Osteocyte (in vitro differentiated cells): ENCODE measurements at regions not wholly inside any gene's neighbourhood (a gene's known extent, or its start where the extent isn't known, plus 50 kb on each side); places are given as distances from the start of the nearest gene placed in this dataset.

Source experiments
- DNase-seq: peaks from one replicate; pipeline ENCODE4 v3.0.0; 2021; ENCODE audit warnings: mixed read lengths; ENCODE audit not compliant: unreplicated experiment; ENCODE audit errors: extremely low spot score
- H3K27ac Mint-ChIP-seq: one replicate; pipeline ENCODE4 v1.8.0; 2021; ENCODE audit warnings: mild to moderate bottlenecking, mixed read lengths; ENCODE audit not compliant: unreplicated experiment
- H3K27me3 Mint-ChIP-seq: one replicate; pipeline ENCODE4 v1.8.0; 2021; ENCODE audit warnings: mixed read lengths; ENCODE audit not compliant: unreplicated experiment
- H3K36me3 Mint-ChIP-seq: one replicate; pipeline ENCODE4 v1.8.0; 2021; ENCODE audit warnings: mixed read lengths; ENCODE audit not compliant: unreplicated experiment
- H3K4me1 Mint-ChIP-seq: one replicate; pipeline ENCODE4 v1.8.0; 2021; ENCODE audit warnings: mixed read lengths; ENCODE audit not compliant: unreplicated experiment
- H3K4me3 Mint-ChIP-seq: one replicate; pipeline ENCODE4 v1.8.0; 2021; ENCODE audit warnings: mild to moderate bottlenecking, moderate library complexity, mixed read lengths; ENCODE audit not compliant: unreplicated experiment
- H3K9me3 Mint-ChIP-seq: one replicate; pipeline ENCODE4 v1.8.0; 2021; ENCODE audit warnings: mixed read lengths; ENCODE audit not compliant: unreplicated experiment
- CTCF ChIP-seq: fragments of 200-600 bp; sonication (generic); IDR thresholded peaks from 2 replicates; pipeline ENCODE4 v1.5.0; 2021; ENCODE audit warnings: antibody characterized with exemption, mild to moderate bottlenecking, moderate library complexity

- Mint-ChIP-seq H3K27me3 (peaks cover 21% of the 10 kb centered on the region), H3K4me3 (no peak overlapping the region), H3K27ac (no peak overlapping the region), H3K9me3 (no peaks in the 10 kb centered on the region), H3K36me3 (no peaks in the 10 kb centered on the region), H3K4me1 (no peaks in the 10 kb centered on the region)
- DNase-seq: no peak
- no peak for TF ChIP-seq CTCF
These were observed 78.2 kb downstream of the LIG4 start for GRCh38 chr13:108137176-108137575.

DNA sequence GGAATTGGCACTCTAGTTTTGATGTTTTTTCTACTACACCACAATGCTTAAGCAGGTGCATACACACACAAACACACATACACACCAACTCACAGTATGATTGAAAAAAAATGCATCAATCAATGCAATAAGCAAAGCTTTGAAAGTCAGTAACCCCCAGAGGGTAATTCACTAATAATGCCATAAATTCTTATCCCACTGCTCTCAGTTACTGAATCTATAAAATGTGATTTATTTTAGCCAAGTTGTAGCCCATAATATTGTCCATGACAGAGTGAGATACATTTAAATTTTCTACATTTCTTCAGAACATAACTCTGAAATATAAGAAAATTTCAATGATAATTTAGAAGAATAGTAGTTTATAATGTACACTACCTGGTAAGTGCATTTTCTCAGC lies 87.9 kb downstream of the LIG4 start:
- no peak for DNase-seq
- Mint-ChIP-seq H3K27me3 (peaks cover 3% of the 10 kb centered on the region), H3K27ac (no peak overlapping the region), H3K36me3 (no peaks in the 10 kb centered on the region), H3K9me3 (no peaks in the 10 kb centered on the region), H3K4me1 (no peaks in the 10 kb centered on the region), H3K4me3 (no peak overlapping the region)
- TF ChIP-seq CTCF: no peak

GRCh38 chr13:108126056-108126455 lies 89.3 kb downstream of the LIG4 start:
- no peak for DNase-seq
- TF ChIP-seq CTCF: no peak
- H3K27ac Mint-ChIP-seq: no peak overlapping the region
- H3K27me3 Mint-ChIP-seq: peaks cover 6% of the 10 kb centered on the region
- H3K4me1 Mint-ChIP-seq: no peaks in the 10 kb centered on the region
- H3K9me3 Mint-ChIP-seq: no peaks in the 10 kb centered on the region
- H3K36me3 Mint-ChIP-seq: no peaks in the 10 kb centered on the region
- H3K4me3 Mint-ChIP-seq: no peak overlapping the region

DNA sequence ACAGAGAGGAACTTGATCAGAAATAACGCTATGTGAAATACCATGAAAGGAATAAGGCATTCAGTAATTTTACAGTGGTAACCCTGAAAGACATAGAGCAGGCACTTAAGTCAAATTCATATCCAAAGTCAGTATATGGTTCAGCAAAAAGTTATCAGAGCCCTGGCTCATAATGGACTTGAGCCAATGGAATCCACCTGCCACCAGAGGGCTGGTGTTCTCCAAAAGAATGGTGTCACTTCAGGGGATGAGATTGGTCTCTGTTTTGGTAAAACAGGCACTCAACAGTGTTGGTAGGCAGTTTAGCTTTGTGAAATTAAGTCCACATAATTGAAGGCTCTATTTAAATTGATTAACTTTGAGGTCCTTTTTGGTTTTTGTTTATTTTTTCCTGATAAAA lies 93.9 kb downstream of the LIG4 start:
- no peaks in the 10 kb centered on the region for H3K36me3 Mint-ChIP-seq

DNA sequence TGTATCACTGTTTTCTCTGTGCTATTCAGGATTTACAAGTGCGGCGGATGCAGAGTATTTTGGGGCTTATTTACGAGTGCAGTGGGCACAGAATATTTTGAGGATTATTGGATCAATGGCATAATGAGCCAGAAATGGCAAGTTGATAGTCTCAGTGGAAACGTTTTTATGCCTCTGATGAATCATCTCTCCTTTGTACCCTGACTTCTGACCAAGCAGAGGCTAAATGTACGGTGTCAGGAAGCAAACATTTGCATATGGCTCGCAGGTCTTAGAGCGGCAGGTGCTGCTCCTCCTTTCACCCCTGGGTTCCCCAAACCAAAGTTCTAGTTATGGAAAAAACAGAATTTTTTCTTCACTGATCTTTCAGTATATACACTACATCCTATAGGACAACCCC lies 94.5 kb downstream of the LIG4 start:
- no peaks in the 10 kb centered on the region for H3K36me3 Mint-ChIP-seq
- H3K4me3 Mint-ChIP-seq: no peak overlapping the region
- H3K27ac Mint-ChIP-seq: no peak overlapping the region
- no peaks in the 10 kb centered on the region for H3K4me1 Mint-ChIP-seq
- no peak for TF ChIP-seq CTCF
- peaks cover 5% of the 10 kb centered on the region for H3K27me3 Mint-ChIP-seq
- no peak for DNase-seq
- no peaks in the 10 kb centered on the region for H3K9me3 Mint-ChIP-seq

More for the DNA sequence above, 93.9 kb downstream of the LIG4 start:
- H3K27ac Mint-ChIP-seq: no peak overlapping the region
- peaks cover 4% of the 10 kb centered on the region for H3K27me3 Mint-ChIP-seq
- H3K4me3 Mint-ChIP-seq: no peak overlapping the region
- TF ChIP-seq CTCF: no peak
- H3K4me1 Mint-ChIP-seq: no peaks in the 10 kb centered on the region
- DNase-seq: no peak
- H3K9me3 Mint-ChIP-seq: no peaks in the 10 kb centered on the region
